HG02623 (cell line): ENCODE measurements at regions not wholly inside any gene's neighbourhood (a gene's known extent, or its start where the extent isn't known, plus 50 kb on each side); places are given as distances from the start of the nearest gene placed in this dataset.
"Not testable (repeated sequence)": the region's sequence is repeated elsewhere in the genome, so short reads cannot be mapped to it uniquely, and the experiment has no call there.

ENCODE experiments used
- ATAC-seq: cut with Tn5 transposase; IDR thresholded peaks from one replicate; pipeline ENCODE4 v1.9.1; 2021; ENCODE audit warnings: moderate library complexity; ENCODE audit not compliant: unreplicated experiment

DNA sequence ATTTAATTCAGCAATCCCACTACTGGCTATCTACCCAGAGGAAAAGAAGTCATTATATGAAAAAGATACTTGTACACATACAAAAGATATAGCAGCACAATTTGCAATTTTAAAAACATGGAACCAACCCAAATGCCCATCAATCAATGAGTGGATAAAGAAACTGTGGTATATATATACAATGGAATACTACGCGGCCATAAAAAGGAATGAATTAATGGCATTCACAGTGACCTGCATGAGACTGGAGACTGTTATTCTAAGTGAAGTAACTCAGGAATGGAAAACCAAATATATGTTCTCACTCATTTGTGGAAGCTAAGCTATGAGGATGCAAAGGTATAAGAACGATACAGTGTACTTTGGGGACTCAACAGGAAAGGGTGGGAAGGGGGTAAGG, 102.8 kb upstream of the KCNMA1 start:
- ATAC-seq: not testable (repeated sequence)

DNA sequence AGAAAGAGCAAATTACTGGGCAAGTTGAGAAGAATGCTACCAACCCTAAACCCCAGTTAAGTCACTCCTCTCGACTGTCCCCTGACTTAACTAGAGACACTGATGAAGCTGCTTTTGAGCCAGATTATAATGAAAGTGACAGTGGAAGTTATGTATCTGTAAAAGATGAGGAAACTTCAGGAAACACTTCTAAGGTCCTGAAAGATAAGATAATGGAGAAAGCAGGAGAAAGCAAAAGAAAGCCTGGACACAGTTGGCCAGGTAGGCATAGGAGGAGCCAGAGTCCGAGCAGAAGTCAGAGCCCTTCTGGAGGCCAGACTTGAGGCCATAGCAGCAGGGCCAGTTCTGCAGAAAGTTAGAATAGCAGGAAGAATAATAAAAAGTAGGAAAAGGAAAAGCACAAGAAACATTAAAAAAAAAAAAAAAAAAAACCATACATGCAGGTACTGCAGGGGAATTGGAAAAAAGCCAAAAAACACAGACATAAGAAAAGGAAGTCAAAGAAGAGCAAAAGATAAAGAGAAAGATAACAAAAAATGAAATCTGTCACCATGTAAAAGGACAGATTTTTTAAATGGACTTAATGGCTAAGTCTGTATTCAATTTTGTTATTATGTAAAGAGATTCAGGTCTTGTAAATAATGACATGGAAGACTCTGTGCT, 101.0 kb upstream of the KCNMA1 start:
- ATAC-seq: no peak

- ATAC-seq: no peak
Observed at GRCh38 chr10:77737608-77738007, 100.0 kb upstream of the KCNMA1 start.

DNA sequence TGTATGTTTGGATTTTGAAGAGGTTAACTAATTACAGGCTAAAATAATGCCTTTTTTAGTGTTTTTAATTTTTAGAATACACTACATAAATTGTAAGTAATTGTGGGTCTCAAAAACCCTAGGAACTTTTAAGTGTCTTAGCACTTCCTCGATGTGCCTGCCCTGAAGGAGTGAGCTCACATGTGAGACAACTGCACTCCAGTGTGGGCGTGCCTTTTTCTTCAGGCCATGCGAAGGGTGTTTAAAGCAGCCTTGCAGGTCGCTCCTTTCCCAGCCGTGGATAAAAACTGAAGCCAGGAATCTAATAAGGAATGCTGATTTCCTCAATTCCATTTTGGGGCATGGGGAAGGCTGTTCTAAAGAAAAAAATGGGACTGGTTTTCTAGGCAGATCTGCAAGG, 97.5 kb upstream of the KCNMA1 start:
- ATAC-seq: not testable (repeated sequence)

GRCh38 chr10:77732213-77733003, 94.8 kb upstream of the KCNMA1 start:
- ATAC-seq: no peak

GRCh38 chr10:77727481-77727880, 89.9 kb upstream of the KCNMA1 start:
- no peak for ATAC-seq

DNA sequence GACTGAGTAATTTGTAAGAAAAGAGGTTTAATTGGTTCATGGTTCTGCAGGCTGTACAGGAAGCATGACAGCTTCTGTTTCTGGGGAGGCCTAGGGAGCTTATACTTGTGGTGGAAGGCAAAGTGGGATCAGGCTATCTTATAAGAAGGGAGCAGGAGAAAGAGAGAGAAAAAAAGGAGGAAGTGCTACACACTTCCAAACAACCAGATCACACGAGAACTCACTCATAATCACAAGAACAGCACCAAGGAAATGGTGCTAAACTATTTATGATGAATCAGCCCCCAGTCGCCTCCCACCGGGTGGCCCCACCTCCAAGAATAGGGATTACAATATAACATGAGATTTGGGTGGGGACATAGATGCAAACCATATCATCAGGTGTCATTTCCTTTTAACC, 89.1 kb upstream of the KCNMA1 start:
- no peak for ATAC-seq

DNA sequence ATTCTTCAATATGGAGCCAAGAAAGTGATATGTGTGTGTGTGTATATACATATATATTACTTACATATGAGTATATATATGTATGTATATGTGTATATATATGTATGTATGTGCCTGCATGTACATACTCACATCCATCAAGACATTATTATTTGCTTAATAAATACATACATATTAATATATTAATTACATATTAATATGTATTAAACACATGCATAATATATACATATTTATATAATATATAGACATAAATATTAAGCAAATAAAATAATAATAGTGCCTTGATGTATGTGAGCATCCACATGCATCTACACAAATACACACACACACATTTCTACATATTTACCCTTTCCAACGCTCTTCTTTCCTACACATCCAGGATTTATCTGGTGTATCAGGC, 88.7 kb upstream of the KCNMA1 start:
- no peak for ATAC-seq

DNA sequence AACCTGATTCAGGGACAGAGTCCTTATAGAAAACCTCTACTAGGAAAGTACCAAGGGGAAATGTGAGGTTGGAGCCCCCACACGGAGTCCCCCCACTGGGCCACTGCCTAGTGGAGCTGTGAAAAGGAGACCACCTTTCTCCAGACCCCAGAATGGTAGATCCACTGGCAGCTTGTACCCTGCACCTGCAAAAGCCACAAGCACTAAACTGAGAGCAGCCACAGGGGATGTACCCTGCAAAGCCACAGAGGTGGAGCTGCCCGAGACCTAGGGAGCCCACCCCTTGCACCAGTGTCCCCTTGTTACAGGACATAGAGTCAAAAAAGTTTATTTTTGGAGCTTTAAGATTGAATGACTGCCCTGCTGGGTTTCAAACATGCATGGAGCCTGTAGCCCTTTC, 87.2 kb upstream of the KCNMA1 start:
- no peak for ATAC-seq

DNA sequence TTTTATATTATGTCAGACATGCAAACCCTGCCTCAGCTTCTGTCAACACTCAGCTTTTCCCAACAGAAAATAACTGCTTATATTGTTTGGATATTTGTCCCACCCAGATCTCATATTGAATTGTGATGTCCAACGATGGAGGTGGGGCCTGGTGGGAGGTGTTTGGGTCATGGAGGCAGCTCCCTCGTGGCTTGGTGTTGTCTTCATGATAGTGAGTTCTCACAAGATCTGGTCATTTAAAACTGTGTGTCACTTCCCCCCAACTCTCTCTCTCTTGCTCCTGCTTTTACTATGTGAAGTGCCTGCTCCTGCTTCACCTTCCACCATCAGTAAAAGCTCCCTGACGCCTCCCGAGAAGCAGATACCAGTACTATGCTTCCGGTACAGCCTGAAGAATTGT, 85.8 kb upstream of the KCNMA1 start:
- no peak for ATAC-seq

- ATAC-seq: not testable (repeated sequence)
Observed at GRCh38 chr10:77722956-77723355, 85.3 kb upstream of the KCNMA1 start.

GRCh38 chr10:77721815-77722214, 84.2 kb upstream of the KCNMA1 start:
- no peak for ATAC-seq

DNA sequence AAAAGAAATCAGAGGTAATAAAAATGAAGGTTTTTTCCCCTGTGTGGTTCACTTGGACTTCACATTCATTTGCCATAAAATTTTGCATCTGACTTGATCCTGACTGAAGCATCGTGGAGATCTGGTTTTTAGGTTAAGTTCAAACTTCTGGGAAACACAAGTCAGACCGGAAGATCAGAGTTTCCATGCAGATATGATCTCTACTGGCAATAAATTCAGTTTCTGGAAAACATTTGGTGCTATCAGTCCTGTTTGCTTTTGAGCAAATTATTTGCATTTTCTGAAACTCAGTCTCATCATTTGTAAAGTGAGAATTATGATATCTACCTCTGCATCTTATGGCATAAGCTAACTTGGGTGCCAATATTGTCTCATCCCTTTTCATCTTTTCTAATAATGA, 81.3 kb upstream of the KCNMA1 start:
- no peak for ATAC-seq

DNA sequence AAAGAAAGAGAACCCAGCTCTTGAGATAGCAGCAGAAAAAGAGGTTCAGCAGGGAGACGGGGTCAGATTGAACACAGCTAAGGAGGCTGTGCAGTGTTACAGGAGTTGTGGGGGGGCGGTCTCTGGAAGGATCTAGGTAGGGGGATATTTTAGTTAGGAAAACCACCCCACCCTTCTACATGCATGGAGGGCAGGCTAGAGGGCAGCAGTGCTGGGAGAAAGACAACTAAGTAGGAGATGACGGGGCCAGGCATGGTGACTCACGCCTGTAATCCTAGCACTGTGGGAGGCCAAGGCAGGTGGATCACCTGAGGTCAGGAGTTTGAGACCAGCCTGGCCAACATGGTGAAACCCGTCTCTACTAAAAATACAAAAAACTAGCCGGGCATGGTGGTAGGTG, 80.7 kb upstream of the KCNMA1 start:
- ATAC-seq: not testable (repeated sequence)

- ATAC-seq: no peak
Observed at GRCh38 chr10:77717336-77717735, 79.7 kb upstream of the KCNMA1 start.

DNA sequence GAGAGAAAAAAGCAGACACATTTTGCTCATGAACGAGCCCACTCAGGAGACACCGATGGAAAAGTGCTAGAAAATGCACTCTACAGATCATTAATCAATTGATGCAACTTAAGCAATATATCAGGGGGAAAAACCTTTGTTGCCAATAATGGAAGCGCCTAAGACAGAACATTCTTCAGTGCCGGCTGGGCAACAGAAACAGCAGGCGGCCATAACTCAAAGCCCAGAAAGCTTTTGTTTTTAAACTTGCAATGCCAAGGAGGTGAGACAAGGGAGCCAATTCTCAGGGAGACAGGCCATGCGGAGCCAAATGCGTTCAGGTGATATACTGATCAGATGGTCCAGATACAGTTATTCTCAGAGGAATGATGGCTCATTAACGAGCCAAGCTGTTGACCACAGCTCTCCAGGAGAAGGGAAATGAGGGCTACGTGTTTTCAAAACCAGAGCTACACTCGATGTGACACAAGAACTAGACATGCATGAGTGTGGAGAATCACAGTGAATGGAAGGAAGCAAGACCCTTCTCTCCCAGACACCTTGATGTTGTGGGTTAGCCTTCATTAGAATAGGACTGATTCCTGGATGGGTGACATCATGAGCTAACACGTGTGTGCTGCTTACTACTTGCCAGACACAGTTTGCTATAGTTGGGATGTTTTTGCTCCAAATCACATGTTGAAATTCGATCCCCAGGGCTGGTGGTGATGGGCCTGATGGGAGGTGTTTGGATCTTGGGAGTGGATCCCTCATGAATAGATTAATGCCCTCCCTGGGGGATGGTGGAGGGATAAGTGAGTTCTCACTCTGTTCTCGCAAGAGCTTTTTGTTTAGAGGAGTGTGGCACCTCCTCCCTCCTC, 79.1 kb upstream of the KCNMA1 start:
- no peak for ATAC-seq

DNA sequence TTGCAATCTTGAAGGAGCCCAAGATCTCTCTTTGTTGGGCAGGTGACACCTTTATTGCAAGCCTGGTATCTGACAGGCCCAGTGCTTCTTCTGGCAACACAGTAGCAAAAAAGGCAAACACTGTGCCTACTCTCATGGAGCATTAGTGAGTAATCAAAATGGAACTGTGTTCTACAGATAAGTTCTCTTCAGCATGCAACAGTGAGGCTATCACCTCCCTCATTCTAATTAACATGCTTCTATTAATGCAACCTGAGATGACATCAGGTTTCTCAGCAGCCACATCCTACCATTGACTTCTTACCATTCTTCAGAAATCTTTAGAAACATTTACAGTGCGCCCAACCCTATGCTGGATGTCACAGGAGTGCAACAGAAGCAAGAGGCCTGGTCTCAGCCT, 77.9 kb upstream of the KCNMA1 start:
- no peak for ATAC-seq

DNA sequence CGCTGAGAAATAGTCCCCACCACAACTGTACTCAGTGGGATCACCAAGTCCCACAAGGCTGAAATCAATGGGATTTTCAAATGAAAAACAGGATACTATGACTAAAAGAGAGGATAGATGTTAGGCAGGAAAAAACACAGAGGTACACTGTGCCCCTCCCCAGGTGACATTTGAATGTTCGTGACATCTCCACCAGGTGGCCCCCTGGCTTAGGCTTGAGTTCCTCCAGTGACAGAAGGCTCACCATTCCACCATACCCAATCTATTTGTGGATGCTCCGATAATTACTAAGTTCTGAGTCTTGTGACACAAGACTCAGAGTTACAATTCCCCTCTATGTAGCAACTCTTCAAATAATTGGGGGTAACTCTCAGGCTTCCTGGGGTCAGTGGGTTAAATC, 77.5 kb upstream of the KCNMA1 start:
- no peak for ATAC-seq

DNA sequence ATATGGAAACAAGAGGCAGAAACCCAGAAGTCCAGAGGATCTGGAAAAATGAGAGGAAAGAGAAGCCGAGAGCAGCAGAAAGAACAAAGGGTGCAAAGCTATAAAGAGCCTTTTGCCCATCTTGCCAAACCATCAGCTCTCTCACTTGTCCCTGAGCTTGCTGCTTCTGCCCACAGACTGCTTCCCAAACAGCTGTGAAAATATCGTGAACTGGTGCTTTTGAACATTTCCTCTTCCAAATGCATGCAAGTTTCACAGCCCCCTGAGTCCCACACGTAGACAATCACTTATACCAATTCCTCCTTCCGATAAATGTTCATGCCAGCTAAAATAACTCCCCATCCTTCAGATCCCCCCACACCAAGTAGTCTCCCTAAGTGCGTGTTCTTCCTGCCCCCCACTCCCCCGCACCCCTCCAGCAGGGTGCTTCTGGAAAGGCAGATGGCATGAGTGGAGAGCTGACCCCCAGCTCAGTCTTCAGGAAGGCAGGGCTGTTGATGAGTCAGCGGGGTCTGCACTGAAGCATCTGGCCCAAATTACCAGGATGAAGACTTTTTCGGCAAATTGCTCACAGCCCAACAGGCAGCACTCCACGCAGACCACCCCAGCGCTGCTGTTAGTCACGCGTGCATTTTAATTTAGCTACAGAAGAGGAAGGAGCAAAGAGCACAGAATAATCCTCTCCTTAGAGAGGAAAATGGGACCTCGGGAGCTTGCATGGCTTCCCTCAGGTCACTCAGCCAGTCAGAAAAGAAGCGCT, 76.1 kb upstream of the KCNMA1 start:
- ATAC-seq: no peak

DNA sequence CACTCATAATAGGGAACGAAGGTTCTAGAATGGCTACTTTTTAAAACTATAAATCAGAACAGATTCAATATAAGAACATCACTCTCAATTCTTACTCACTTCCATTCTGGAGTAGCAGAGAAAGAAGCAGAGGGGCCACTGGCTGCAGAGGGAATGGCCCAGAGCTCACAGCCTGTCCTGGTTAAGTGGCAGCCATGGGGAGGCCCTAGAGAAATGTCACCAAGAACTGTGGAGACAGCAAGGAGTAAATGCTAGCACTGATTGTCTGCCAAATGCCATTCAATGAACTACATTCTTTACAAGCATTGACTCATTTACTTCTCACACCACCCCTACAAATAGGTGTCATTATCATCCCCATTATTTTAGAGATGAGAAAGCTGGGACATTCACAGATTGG, 74.6 kb upstream of the KCNMA1 start:
- ATAC-seq: no peak

DNA sequence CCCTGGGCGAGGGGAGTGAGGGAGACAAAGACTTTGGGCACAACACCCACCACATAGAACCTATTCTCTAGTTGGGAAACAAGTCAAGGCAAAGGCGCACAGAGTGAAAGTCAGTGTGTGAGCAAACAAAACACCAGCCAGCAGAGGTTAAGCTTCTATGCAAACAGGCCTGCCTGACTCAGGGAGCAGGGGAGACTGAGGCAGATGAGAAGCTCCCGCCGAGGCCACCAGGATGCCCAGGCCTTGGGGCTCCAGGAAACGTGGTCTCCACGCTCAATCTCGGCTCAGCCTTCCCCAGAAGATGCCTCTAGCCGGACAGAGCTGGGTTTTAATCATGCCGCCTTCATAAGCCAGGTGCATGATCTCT, 74.1 kb upstream of the KCNMA1 start:
- no peak for ATAC-seq
